IMR-90 (cell line): ENCODE measurements at regions not wholly inside any gene's neighbourhood (a gene's known extent, or its start where the extent isn't known, plus 50 kb on each side); places are given as distances from the start of the nearest gene placed in this dataset.

Experiments
- ATAC-seq: fragments of 200-7000 bp; cut with Tn5 transposase; 2 replicates; pipeline ENCODE4 v1.9.1; 2020; ENCODE audit warnings: low read depth, mild to moderate bottlenecking, moderate library complexity
- BruUV-seq: library from RNA; stranded (reverse); fragments of 400-500 nt; replicated peaks from 2 replicates; lab custom pipeline; 2021; lab: Mats Ljungman, UMichigan
- CTCF ChIA-PET: fragments of 300-600 bp; formaldehyde crosslinking; extraction: SDS; loops from one replicate; lab custom pipeline; 2021; ENCODE audit warnings: antibody characterized with exemption; lab: Yijun Ruan, JAX
- POLR2A ChIA-PET: fragments of 300-600 bp; sonication (Branson Sonifier 250); formaldehyde crosslinking; loops from one replicate; lab custom pipeline; 2022; ENCODE audit warnings: antibody characterized with exemption; ENCODE audit not compliant: unreplicated experiment; lab: Charles Lee
- DNase-seq: peaks from one replicate; pipeline ENCODE4 v3.0.0; 2013
- H2AFZ ChIP-seq: replicated peaks from 2 replicates; pipeline ENCODE3; 2013; ENCODE audit warnings: low read length, mild to moderate bottlenecking; ENCODE audit not compliant: poor library complexity
- H2AK5ac ChIP-seq: 2 replicates; pipeline ENCODE4 v1.6.1; 2013; ENCODE audit warnings: low read depth, low read length, inconsistent platforms
- H2AK9ac ChIP-seq: replicated peaks from 2 replicates; pipeline ENCODE3; 2013; ENCODE audit warnings: mild to moderate bottlenecking, low read depth, low read length, moderate library complexity; ENCODE audit not compliant: poor library complexity
- H2BK120ac ChIP-seq: 2 replicates; pipeline ENCODE4 v1.6.1; 2013; ENCODE audit warnings: low read depth, low read length, inconsistent platforms
- H2BK15ac ChIP-seq: 3 replicates; pipeline ENCODE4 v1.6.1; 2013; ENCODE audit warnings: low read depth, low read length, inconsistent platforms
- H2BK20ac ChIP-seq: 2 replicates; pipeline ENCODE4 v1.6.1; 2013; ENCODE audit warnings: low read depth, mild to moderate bottlenecking, inconsistent platforms, low read length, moderate library complexity
- H2BK5ac ChIP-seq: 2 replicates; pipeline ENCODE4 v1.6.1; 2013; ENCODE audit warnings: mild to moderate bottlenecking, low read depth, low read length, inconsistent platforms; ENCODE audit not compliant: poor library complexity, severe bottlenecking
- H3K14ac ChIP-seq: replicated peaks from 2 replicates; pipeline ENCODE4 v1.6.1; 2013; ENCODE audit warnings: low read depth, low read length, inconsistent platforms
- H3K18ac ChIP-seq: 2 replicates; pipeline ENCODE4 v1.6.1; 2013; ENCODE audit warnings: low read depth, low read length, control low read depth
- H3K23ac ChIP-seq: 2 replicates; pipeline ENCODE4 v1.6.1; 2013; ENCODE audit warnings: low read depth, low read length, inconsistent platforms
- H3K27ac ChIP-seq: 2 replicates; pipeline ENCODE4 v1.5.1; 2013; ENCODE audit warnings: mild to moderate bottlenecking, control low read depth, low read length; ENCODE audit not compliant: insufficient read depth
- H3K27me3 ChIP-seq: 2 replicates; pipeline ENCODE4 v1.6.1; 2013; ENCODE audit warnings: low read length; ENCODE audit not compliant: control insufficient read depth, insufficient read depth
- H3K36me3 ChIP-seq: 2 replicates; pipeline ENCODE4 v1.6.1; 2013; ENCODE audit warnings: low read length, mixed read lengths; ENCODE audit not compliant: control insufficient read depth, insufficient read depth
- H3K4ac ChIP-seq: 2 replicates; pipeline ENCODE4 v1.6.1; 2013; ENCODE audit warnings: low read depth, low read length, inconsistent platforms
- H3K4me1 ChIP-seq: 2 replicates; pipeline ENCODE4 v1.6.1; 2013; ENCODE audit warnings: low read length, mixed read lengths; ENCODE audit not compliant: control insufficient read depth, insufficient read depth
- H3K4me2 ChIP-seq: 2 replicates; pipeline ENCODE4 v1.6.1; 2013; ENCODE audit warnings: low read depth, mild to moderate bottlenecking, control low read depth, low read length, moderate library complexity
- H3K4me3 ChIP-seq: 2 replicates; pipeline ENCODE4 v1.5.1; 2013; ENCODE audit warnings: low read depth, mild to moderate bottlenecking, control low read depth, low read length, moderate library complexity; ENCODE audit not compliant: insufficient read depth
- H3K56ac ChIP-seq: 2 replicates; pipeline ENCODE4 v1.6.1; 2013; ENCODE audit warnings: low read length, inconsistent platforms; ENCODE audit not compliant: insufficient read depth; ENCODE audit errors: extremely low read depth
- H3K79me1 ChIP-seq, 2 experiments: 2 replicates each; pipeline ENCODE4 v1.6.1; 2013; ENCODE audit warnings: low read length in 2 of 2, inconsistent platforms in 1 of 2, low read depth in 1 of 2
- H3K9ac ChIP-seq: 2 replicates; pipeline ENCODE4 v1.6.1; 2013; ENCODE audit warnings: low read depth, low read length, control low read depth
- H3K9me1 ChIP-seq: 2 replicates; pipeline ENCODE4 v1.6.1; 2013; ENCODE audit warnings: low read length, inconsistent platforms; ENCODE audit not compliant: insufficient read depth
- H3K9me3 ChIP-seq: 2 replicates; pipeline ENCODE4 v1.6.1; 2013; ENCODE audit warnings: low read length; ENCODE audit not compliant: control insufficient read depth, insufficient read depth
- H4K20me1 ChIP-seq: 2 replicates; pipeline ENCODE4 v1.6.1; 2013; ENCODE audit warnings: low read length, inconsistent platforms; ENCODE audit not compliant: insufficient read depth
- H4K5ac ChIP-seq: 2 replicates; pipeline ENCODE4 v1.6.1; 2013; ENCODE audit warnings: mild to moderate bottlenecking, low read depth, low read length, control low read depth
- H4K8ac ChIP-seq, 2 experiments: 2 replicates each; pipeline ENCODE4 v1.6.1; 2013; ENCODE audit warnings: low read depth in 2 of 2, low read length in 2 of 2, control low read depth in 1 of 2, inconsistent platforms in 1 of 2
- H4K91ac ChIP-seq: 2 replicates; pipeline ENCODE4 v1.6.1; 2013; ENCODE audit warnings: low read depth, low read length, inconsistent platforms; ENCODE audit not compliant: insufficient read depth
- BHLHE40 ChIP-seq: fragments of 150-350 bp; IDR thresholded peaks from 2 replicates; pipeline ENCODE4 v1.6.1; 2016; ENCODE audit warnings: mild to moderate bottlenecking, low read depth, low read length
- CEBPB ChIP-seq: IDR thresholded peaks from 2 replicates; pipeline ENCODE4 v1.6.1; 2012; ENCODE audit warnings: low read depth, low read length, improper control_type of control experiment
- FOS ChIP-seq: fragments of 150-350 bp; IDR thresholded peaks from 2 replicates; pipeline ENCODE4 v1.6.1; 2016; ENCODE audit warnings: low read depth, low read length
- MXI1 ChIP-seq: IDR thresholded peaks from 2 replicates; pipeline ENCODE4 v1.6.1; 2012; ENCODE audit warnings: low read depth, mild to moderate bottlenecking, low read length, moderate library complexity, borderline replicate concordance
- NFE2L2 ChIP-seq: fragments of 150-350 bp; IDR thresholded peaks from 2 replicates; pipeline ENCODE4 v1.6.1; 2016; ENCODE audit warnings: low read depth, mild to moderate bottlenecking, low read length
- POLR2A ChIP-seq: IDR thresholded peaks from 2 replicates; pipeline ENCODE4 v1.6.1; 2012; ENCODE audit warnings: mild to moderate bottlenecking, low read depth, low read length
- RAD21 ChIP-seq: IDR thresholded peaks from 2 replicates; pipeline ENCODE4 v1.6.1; 2012; ENCODE audit warnings: low read length, improper control_type of control experiment
- RFX5 ChIP-seq: IDR thresholded peaks from 2 replicates; pipeline ENCODE4 v1.8.0; 2012; ENCODE audit warnings: low read depth, mild to moderate bottlenecking, low read length, moderate library complexity
- SMC3 ChIP-seq: fragments of 150-350 bp; IDR thresholded peaks from 2 replicates; pipeline ENCODE4 v1.6.1; 2016; ENCODE audit warnings: low read depth, mild to moderate bottlenecking, antibody characterized with exemption, low read length, moderate library complexity
- USF2 ChIP-seq: fragments of 150-350 bp; IDR thresholded peaks from 2 replicates; pipeline ENCODE4 v1.6.1; 2017; ENCODE audit warnings: mild to moderate bottlenecking, antibody characterized with exemption, low read length, low read depth
- dilution Hi-C: fragments of 300-500 bp; cut with HindIII; formaldehyde crosslinking; loops from one replicate; pipeline ENCODE4 v1.14.3; 2018; ENCODE audit warnings: low sequenced_read_pairs; ENCODE audit not compliant: unreplicated experiment
- in situ Hi-C: fragments of 300-500 bp; cut with MboI; formaldehyde crosslinking; loops from 3 replicates; pipeline ENCODE4 v1.14.3; 2019; ENCODE audit warnings: low sequenced_read_pairs, inconsistent platforms, mixed read lengths
- intact Hi-C: fragments of 100-400 bp; cut with micrococcal nuclease; formaldehyde crosslinking; loops from 2 replicates; pipeline ENCODE4 v1.10.0; 2022

- Histone ChIP-seq H3K14ac (no peak overlapping the region), H3K23ac (no peak overlapping the region), H3K9me3 (peaks cover 7% of the 10 kb centered on the region), H3K9me1 (no peaks in the 10 kb centered on the region), H3K27me3 (no peaks in the 10 kb centered on the region), H3K79me1 (no peaks in the 10 kb centered on the region), H2BK5ac (no peak overlapping the region), H3K36me3 (no peaks in the 10 kb centered on the region), H4K8ac (no peak overlapping the region), H3K9ac (no peak overlapping the region), H2BK20ac (no peak overlapping the region), H3K18ac (no peak overlapping the region), H4K5ac (no peak overlapping the region), H2AK5ac (no peak overlapping the region), H4K91ac (no peak overlapping the region), H3K27ac (no peak overlapping the region), H3K4me3 (no peak overlapping the region), H3K4me1 (no peaks in the 10 kb centered on the region), H2BK15ac (no peak overlapping the region), H3K4me2 (no peak overlapping the region), H4K20me1 (no peaks in the 10 kb centered on the region), H3K56ac (no peak overlapping the region), H2AFZ (no peak overlapping the region), H3K4ac (no peak overlapping the region), H2BK120ac (no peak overlapping the region), H2AK9ac (no peak overlapping the region)
- ChIA-PET CTCF (no interaction called here), POLR2A (no interaction called here)
- dilution Hi-C loops = no loop called here
- in situ Hi-C loops = no loop called here
- DNase-seq = no peak
- BruUV-seq = no TSS peak
- no peak for ATAC-seq
- TF ChIP-seq SMC3 (no peak), USF2 (no peak), MXI1 (no peak), POLR2A (no peak), CEBPB (no peak), RAD21 (no peak), FOS (no peak), RFX5 (no peak), NFE2L2 (no peak), BHLHE40 (no peak)
- intact Hi-C loops = no loop called here
Measured at GRCh38 chrX:7711167-7711566, 131.8 kb upstream of the VCX start.
